Retinal pigment epithelial cell (primary cell): ENCODE measurements at regions not wholly inside any gene's neighbourhood (a gene's known extent, or its start where the extent isn't known, plus 50 kb on each side); places are given as distances from the start of the nearest gene placed in this dataset.

Source experiments
- DNase-seq: peaks from one replicate; pipeline ENCODE4 v3.0.0-alpha.2; 2010; ENCODE audit warnings: low read depth
- H3K4me3 ChIP-seq: 2 replicates; pipeline ENCODE4 v1.5.1; 2011; ENCODE audit warnings: mild to moderate bottlenecking, low read length, control low read depth, moderate library complexity
- CTCF ChIP-seq: conservative IDR thresholded peaks from 2 replicates; pipeline ENCODE4 v1.5.1; 2011; ENCODE audit warnings: low read depth, low read length, control low read depth, inconsistent platforms

GRCh38 chr16:73216932-73217331 lies 169.0 kb upstream of the ZFHX3 start:
- no peak for TF ChIP-seq CTCF
- H3K4me3 ChIP-seq = no peak overlapping the region
- no peak for DNase-seq

- no peak for DNase-seq
- no peak overlapping the region for H3K4me3 ChIP-seq
- TF ChIP-seq CTCF = no peak
Measured at GRCh38 chr16:73215678-73216377, 167.9 kb upstream of the ZFHX3 start.

- no peak overlapping the region for H3K4me3 ChIP-seq
- DNase-seq = peak; percentile 47
- no peak for TF ChIP-seq CTCF
Measured at GRCh38 chr16:73214825-73215677, 167.1 kb upstream of the ZFHX3 start.

- H3K4me3 ChIP-seq = no peak overlapping the region
- no peak for TF ChIP-seq CTCF
- no peak for DNase-seq
Measured at GRCh38 chr16:73213732-73214455, 166.0 kb upstream of the ZFHX3 start.

- no peak for DNase-seq
- TF ChIP-seq CTCF = no peak
- no peak overlapping the region for H3K4me3 ChIP-seq
Measured at GRCh38 chr16:73212431-73212830, 164.5 kb upstream of the ZFHX3 start.

GRCh38 chr16:73210686-73211085 lies 162.8 kb upstream of the ZFHX3 start:
- TF ChIP-seq CTCF = no peak
- no peak overlapping the region for H3K4me3 ChIP-seq
- no peak for DNase-seq
